IMR-90 (cell line): ENCODE measurements at regions not wholly inside any gene's neighbourhood (a gene's known extent, or its start where the extent isn't known, plus 50 kb on each side); places are given as distances from the start of the nearest gene placed in this dataset.

Source experiments
- ATAC-seq: fragments of 200-7000 bp; cut with Tn5 transposase; 2 replicates; pipeline ENCODE4 v1.9.1; 2020; ENCODE audit warnings: low read depth, mild to moderate bottlenecking, moderate library complexity
- BruUV-seq: library from RNA; stranded (reverse); fragments of 400-500 nt; replicated peaks from 2 replicates; lab custom pipeline; 2021; lab: Mats Ljungman, UMichigan
- CTCF ChIA-PET: fragments of 300-600 bp; formaldehyde crosslinking; extraction: SDS; loops from one replicate; lab custom pipeline; 2021; ENCODE audit warnings: antibody characterized with exemption; lab: Yijun Ruan, JAX
- POLR2A ChIA-PET: fragments of 300-600 bp; sonication (Branson Sonifier 250); formaldehyde crosslinking; loops from one replicate; lab custom pipeline; 2022; ENCODE audit warnings: antibody characterized with exemption; ENCODE audit not compliant: unreplicated experiment; lab: Charles Lee
- DNase-seq: peaks from one replicate; pipeline ENCODE4 v3.0.0; 2013
- H2AFZ ChIP-seq: replicated peaks from 2 replicates; pipeline ENCODE3; 2013; ENCODE audit warnings: low read length, mild to moderate bottlenecking; ENCODE audit not compliant: poor library complexity
- H2AK5ac ChIP-seq: 2 replicates; pipeline ENCODE4 v1.6.1; 2013; ENCODE audit warnings: low read depth, low read length, inconsistent platforms
- H2AK9ac ChIP-seq: replicated peaks from 2 replicates; pipeline ENCODE3; 2013; ENCODE audit warnings: mild to moderate bottlenecking, low read depth, low read length, moderate library complexity; ENCODE audit not compliant: poor library complexity
- H2BK120ac ChIP-seq: 2 replicates; pipeline ENCODE4 v1.6.1; 2013; ENCODE audit warnings: low read depth, low read length, inconsistent platforms
- H2BK15ac ChIP-seq: 3 replicates; pipeline ENCODE4 v1.6.1; 2013; ENCODE audit warnings: low read depth, low read length, inconsistent platforms
- H2BK20ac ChIP-seq: 2 replicates; pipeline ENCODE4 v1.6.1; 2013; ENCODE audit warnings: low read depth, mild to moderate bottlenecking, inconsistent platforms, low read length, moderate library complexity
- H2BK5ac ChIP-seq: 2 replicates; pipeline ENCODE4 v1.6.1; 2013; ENCODE audit warnings: mild to moderate bottlenecking, low read depth, low read length, inconsistent platforms; ENCODE audit not compliant: poor library complexity, severe bottlenecking
- H3K14ac ChIP-seq: replicated peaks from 2 replicates; pipeline ENCODE4 v1.6.1; 2013; ENCODE audit warnings: low read depth, low read length, inconsistent platforms
- H3K18ac ChIP-seq: 2 replicates; pipeline ENCODE4 v1.6.1; 2013; ENCODE audit warnings: low read depth, low read length, control low read depth
- H3K23ac ChIP-seq: 2 replicates; pipeline ENCODE4 v1.6.1; 2013; ENCODE audit warnings: low read depth, low read length, inconsistent platforms
- H3K27ac ChIP-seq: 2 replicates; pipeline ENCODE4 v1.5.1; 2013; ENCODE audit warnings: mild to moderate bottlenecking, control low read depth, low read length; ENCODE audit not compliant: insufficient read depth
- H3K27me3 ChIP-seq: 2 replicates; pipeline ENCODE4 v1.6.1; 2013; ENCODE audit warnings: low read length; ENCODE audit not compliant: control insufficient read depth, insufficient read depth
- H3K36me3 ChIP-seq: 2 replicates; pipeline ENCODE4 v1.6.1; 2013; ENCODE audit warnings: low read length, mixed read lengths; ENCODE audit not compliant: control insufficient read depth, insufficient read depth
- H3K4ac ChIP-seq: 2 replicates; pipeline ENCODE4 v1.6.1; 2013; ENCODE audit warnings: low read depth, low read length, inconsistent platforms
- H3K4me1 ChIP-seq: 2 replicates; pipeline ENCODE4 v1.6.1; 2013; ENCODE audit warnings: low read length, mixed read lengths; ENCODE audit not compliant: control insufficient read depth, insufficient read depth
- H3K4me2 ChIP-seq: 2 replicates; pipeline ENCODE4 v1.6.1; 2013; ENCODE audit warnings: low read depth, mild to moderate bottlenecking, control low read depth, low read length, moderate library complexity
- H3K4me3 ChIP-seq: 2 replicates; pipeline ENCODE4 v1.5.1; 2013; ENCODE audit warnings: low read depth, mild to moderate bottlenecking, control low read depth, low read length, moderate library complexity; ENCODE audit not compliant: insufficient read depth
- H3K56ac ChIP-seq: 2 replicates; pipeline ENCODE4 v1.6.1; 2013; ENCODE audit warnings: low read length, inconsistent platforms; ENCODE audit not compliant: insufficient read depth; ENCODE audit errors: extremely low read depth
- H3K79me1 ChIP-seq, 2 experiments: 2 replicates each; pipeline ENCODE4 v1.6.1; 2013; ENCODE audit warnings: low read length in 2 of 2, inconsistent platforms in 1 of 2, low read depth in 1 of 2
- H3K9ac ChIP-seq: 2 replicates; pipeline ENCODE4 v1.6.1; 2013; ENCODE audit warnings: low read depth, low read length, control low read depth
- H3K9me1 ChIP-seq: 2 replicates; pipeline ENCODE4 v1.6.1; 2013; ENCODE audit warnings: low read length, inconsistent platforms; ENCODE audit not compliant: insufficient read depth
- H3K9me3 ChIP-seq: 2 replicates; pipeline ENCODE4 v1.6.1; 2013; ENCODE audit warnings: low read length; ENCODE audit not compliant: control insufficient read depth, insufficient read depth
- H4K20me1 ChIP-seq: 2 replicates; pipeline ENCODE4 v1.6.1; 2013; ENCODE audit warnings: low read length, inconsistent platforms; ENCODE audit not compliant: insufficient read depth
- H4K5ac ChIP-seq: 2 replicates; pipeline ENCODE4 v1.6.1; 2013; ENCODE audit warnings: mild to moderate bottlenecking, low read depth, low read length, control low read depth
- H4K8ac ChIP-seq, 2 experiments: 2 replicates each; pipeline ENCODE4 v1.6.1; 2013; ENCODE audit warnings: low read depth in 2 of 2, low read length in 2 of 2, control low read depth in 1 of 2, inconsistent platforms in 1 of 2
- H4K91ac ChIP-seq: 2 replicates; pipeline ENCODE4 v1.6.1; 2013; ENCODE audit warnings: low read depth, low read length, inconsistent platforms; ENCODE audit not compliant: insufficient read depth
- BHLHE40 ChIP-seq: fragments of 150-350 bp; IDR thresholded peaks from 2 replicates; pipeline ENCODE4 v1.6.1; 2016; ENCODE audit warnings: mild to moderate bottlenecking, low read depth, low read length
- CEBPB ChIP-seq: IDR thresholded peaks from 2 replicates; pipeline ENCODE4 v1.6.1; 2012; ENCODE audit warnings: low read depth, low read length, improper control_type of control experiment
- CHD1 ChIP-seq: IDR thresholded peaks from 2 replicates; pipeline ENCODE4 v1.6.1; 2012; ENCODE audit warnings: low read depth, low read length, improper control_type of control experiment
- CTCF ChIP-seq: conservative IDR thresholded peaks from 2 replicates; pipeline ENCODE4 v1.5.1; 2012; ENCODE audit warnings: mild to moderate bottlenecking, low read depth, low read length, improper control_type of control experiment
- ELK1 ChIP-seq: fragments of 150-350 bp; IDR thresholded peaks from 2 replicates; pipeline ENCODE4 v1.6.1; 2016; ENCODE audit warnings: low read depth, mild to moderate bottlenecking, low read length, moderate library complexity, borderline replicate concordance
- FOS ChIP-seq: fragments of 150-350 bp; IDR thresholded peaks from 2 replicates; pipeline ENCODE4 v1.6.1; 2016; ENCODE audit warnings: low read depth, low read length
- MAFK ChIP-seq: IDR thresholded peaks from 2 replicates; pipeline ENCODE4 v1.6.1; 2012; ENCODE audit warnings: low read depth, low read length, improper control_type of control experiment
- MAZ ChIP-seq: IDR thresholded peaks from 2 replicates; pipeline ENCODE4 v1.6.1; 2012; ENCODE audit warnings: low read depth, mild to moderate bottlenecking, low read length, improper control_type of control experiment, moderate library complexity, borderline replicate concordance
- MXI1 ChIP-seq: IDR thresholded peaks from 2 replicates; pipeline ENCODE4 v1.6.1; 2012; ENCODE audit warnings: low read depth, mild to moderate bottlenecking, low read length, moderate library complexity, borderline replicate concordance
- NFE2L2 ChIP-seq: fragments of 150-350 bp; IDR thresholded peaks from 2 replicates; pipeline ENCODE4 v1.6.1; 2016; ENCODE audit warnings: low read depth, mild to moderate bottlenecking, low read length
- POLR2A ChIP-seq: IDR thresholded peaks from 2 replicates; pipeline ENCODE4 v1.6.1; 2012; ENCODE audit warnings: mild to moderate bottlenecking, low read depth, low read length
- RAD21 ChIP-seq: IDR thresholded peaks from 2 replicates; pipeline ENCODE4 v1.6.1; 2012; ENCODE audit warnings: low read length, improper control_type of control experiment
- RCOR1 ChIP-seq: IDR thresholded peaks from 2 replicates; pipeline ENCODE4 v1.6.1; 2012; ENCODE audit warnings: mild to moderate bottlenecking, low read length, improper control_type of control experiment; ENCODE audit not compliant: insufficient replicate concordance
- RFX5 ChIP-seq: IDR thresholded peaks from 2 replicates; pipeline ENCODE4 v1.8.0; 2012; ENCODE audit warnings: low read depth, mild to moderate bottlenecking, low read length, moderate library complexity
- SMC3 ChIP-seq: fragments of 150-350 bp; IDR thresholded peaks from 2 replicates; pipeline ENCODE4 v1.6.1; 2016; ENCODE audit warnings: low read depth, mild to moderate bottlenecking, antibody characterized with exemption, low read length, moderate library complexity
- USF2 ChIP-seq: fragments of 150-350 bp; IDR thresholded peaks from 2 replicates; pipeline ENCODE4 v1.6.1; 2017; ENCODE audit warnings: mild to moderate bottlenecking, antibody characterized with exemption, low read length, low read depth
- WGBS, 2 experiments: methylation state at CpG; one replicate each; pipeline versions ENCODE4 v1.1.5 to v1.1.7; 2013; ENCODE audit warnings: missing lambda C conversion rate in 2 of 2; ENCODE audit not compliant: insufficient read length in 1 of 2; ENCODE audit errors: extremely low coverage in 2 of 2; 5-methylcytosine and 5-hydroxymethylcytosine counted together
- dilution Hi-C: fragments of 300-500 bp; cut with HindIII; formaldehyde crosslinking; loops from one replicate; pipeline ENCODE4 v1.14.3; 2018; ENCODE audit warnings: low sequenced_read_pairs; ENCODE audit not compliant: unreplicated experiment
- in situ Hi-C: fragments of 300-500 bp; cut with MboI; formaldehyde crosslinking; loops from 3 replicates; pipeline ENCODE4 v1.14.3; 2019; ENCODE audit warnings: low sequenced_read_pairs, inconsistent platforms, mixed read lengths
- intact Hi-C: fragments of 100-400 bp; cut with micrococcal nuclease; formaldehyde crosslinking; loops from 2 replicates; pipeline ENCODE4 v1.10.0; 2022

GRCh38 chr14:49982082-49982481 is 89.2 kb downstream of the ARF6 start:
- ATAC-seq, result no peak; the same call in 1 of the 2 replicates
- Histone ChIP-seq H3K4ac (peak overlapping the region; percentile 98), H3K27me3 (no peaks in the 10 kb centered on the region), H2BK5ac (peak overlapping the region; percentile 91), H3K9me3 (no peaks in the 10 kb centered on the region), H2BK15ac (peak overlapping the region; percentile 96; the same call in 2 of the 3 replicates), H3K36me3 (no peaks in the 10 kb centered on the region), H2AFZ (peak overlapping the region; percentile 17), H3K4me3 (no peak overlapping the region), H2AK5ac (peak overlapping the region; percentile 99), H3K4me1 (peaks cover 18% of the 10 kb centered on the region), H4K20me1 (0 out of 2 replicates have a peak, but pooled peaks cover 3% of the 10 kb centered on the region), H2BK20ac (peak overlapping the region; percentile 95), H4K8ac (peak overlapping the region; percentile 64 to 81), H4K91ac (peak overlapping the region; percentile 96), H4K5ac (peak overlapping the region; percentile 89), H3K4me2 (peak overlapping the region; percentile 67), H2BK120ac (peak overlapping the region; percentile 98), H3K56ac (peak overlapping the region; percentile 64; the same call in 1 of the 2 replicates), H3K9ac (peak overlapping the region; percentile 40; the same call in 1 of the 2 replicates), H3K18ac (peak overlapping the region; percentile 95), H3K79me1 (peaks cover 0 to 8% of the 10 kb centered on the region in 2 experiments; a peak in 2 of 4 replicates), H3K9me1 (peaks cover 6% of the 10 kb centered on the region), H2AK9ac (peak overlapping the region; percentile 70), H3K14ac (peak overlapping the region; percentile 97), H3K23ac (peak overlapping the region; percentile 89; the same call in 1 of the 2 replicates), H3K27ac (peak overlapping the region; percentile 85)
- in situ Hi-C loops (no loop called here), intact Hi-C loops (loop anchor here (1.0 kb wide), 1 partner anchor 89 kb away; the partner anchor contains the start of gene ARF6), dilution Hi-C loops (loop anchor here (25.0 kb wide), 1 partner anchor 120 kb away; the partner anchor contains the start of gene NEMF)
- POLR2A ChIA-PET, result interaction anchor here (0.6 kb wide), 1 partner anchor 8 kb away, joined by 9 read pairs; no protein-coding TSS in a partner anchor
- no TSS peak for BruUV-seq
- WGBS, 2 experiments, result 100% methylated on average over 1 to 4 of the region's 7 CpGs
- CTCF ChIA-PET, result no interaction called here
- DNase-seq, result peak; percentile 34
- TF ChIP-seq MAFK (no peak), RCOR1 (no peak), NFE2L2 (no peak), ELK1 (no peak), CTCF (no peak), RFX5 (no peak), POLR2A (no peak), CEBPB (no peak), FOS (no peak), BHLHE40 (no peak), CHD1 (no peak), MXI1 (no peak), USF2 (no peak), SMC3 (no peak), MAZ (no peak), RAD21 (no peak)
